Retinal pigment epithelial cell (primary cell): ENCODE measurements at regions not wholly inside any gene's neighbourhood (a gene's known extent, or its start where the extent isn't known, plus 50 kb on each side); places are given as distances from the start of the nearest gene placed in this dataset.
A peak's percentile ranks its signal among the peaks of the same experiment; 100 is the strongest.

Experiments used
- DNase-seq: peaks from one replicate; pipeline ENCODE4 v3.0.0-alpha.2; 2010; ENCODE audit warnings: low read depth
- H3K4me3 ChIP-seq: 2 replicates; pipeline ENCODE4 v1.5.1; 2011; ENCODE audit warnings: mild to moderate bottlenecking, low read length, control low read depth, moderate library complexity
- TF ChIP-seq, protein P1 (sequence below): conservative IDR thresholded peaks from 2 replicates; pipeline ENCODE4 v1.5.1; 2011; ENCODE audit warnings: low read depth, low read length, control low read depth, inconsistent platforms

DNA sequence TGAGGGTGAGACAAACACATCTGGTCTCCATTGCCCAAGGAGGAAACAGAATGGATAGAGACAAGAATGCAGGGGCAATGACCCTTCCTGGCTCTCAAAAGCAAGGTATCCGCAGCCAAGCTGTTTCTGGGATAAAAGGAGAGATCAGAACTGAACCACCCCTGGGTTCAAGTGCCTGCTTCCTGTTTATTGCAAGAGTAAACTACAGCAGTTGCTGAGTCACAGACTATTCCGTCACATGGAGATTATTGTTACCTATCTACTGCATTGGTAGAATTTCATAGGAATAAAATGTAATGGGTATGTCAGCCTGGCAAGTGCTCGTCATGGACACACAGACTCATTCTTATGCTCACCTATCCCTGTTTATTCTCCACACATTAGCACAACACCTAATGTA, 821.6 kb downstream of the GRID1 start:
- TF ChIP-seq, protein P1, sequence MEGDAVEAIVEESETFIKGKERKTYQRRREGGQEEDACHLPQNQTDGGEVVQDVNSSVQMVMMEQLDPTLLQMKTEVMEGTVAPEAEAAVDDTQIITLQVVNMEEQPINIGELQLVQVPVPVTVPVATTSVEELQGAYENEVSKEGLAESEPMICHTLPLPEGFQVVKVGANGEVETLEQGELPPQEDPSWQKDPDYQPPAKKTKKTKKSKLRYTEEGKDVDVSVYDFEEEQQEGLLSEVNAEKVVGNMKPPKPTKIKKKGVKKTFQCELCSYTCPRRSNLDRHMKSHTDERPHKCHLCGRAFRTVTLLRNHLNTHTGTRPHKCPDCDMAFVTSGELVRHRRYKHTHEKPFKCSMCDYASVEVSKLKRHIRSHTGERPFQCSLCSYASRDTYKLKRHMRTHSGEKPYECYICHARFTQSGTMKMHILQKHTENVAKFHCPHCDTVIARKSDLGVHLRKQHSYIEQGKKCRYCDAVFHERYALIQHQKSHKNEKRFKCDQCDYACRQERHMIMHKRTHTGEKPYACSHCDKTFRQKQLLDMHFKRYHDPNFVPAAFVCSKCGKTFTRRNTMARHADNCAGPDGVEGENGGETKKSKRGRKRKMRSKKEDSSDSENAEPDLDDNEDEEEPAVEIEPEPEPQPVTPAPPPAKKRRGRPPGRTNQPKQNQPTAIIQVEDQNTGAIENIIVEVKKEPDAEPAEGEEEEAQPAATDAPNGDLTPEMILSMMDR: no peak
- H3K4me3 ChIP-seq: no peak overlapping the region
- no peak for DNase-seq

GRCh38 chr10:85545874-85546273, 820.7 kb downstream of the GRID1 start:
- TF ChIP-seq, protein P1: no peak
- no peak overlapping the region for H3K4me3 ChIP-seq
- DNase-seq: no peak

GRCh38 chr10:85547460-85548023, 819.1 kb downstream of the GRID1 start:
- TF ChIP-seq, protein P1: no peak
- H3K4me3 ChIP-seq: no peak overlapping the region
- no peak for DNase-seq

GRCh38 chr10:85548034-85548433, 818.6 kb downstream of the GRID1 start:
- no peak overlapping the region for H3K4me3 ChIP-seq
- DNase-seq: peak; percentile 1
- TF ChIP-seq, protein P1: peak; percentile 46
